HEK293T (cell line): ENCODE measurements at regions not wholly inside any gene's neighbourhood (a gene's known extent, or its start where the extent isn't known, plus 50 kb on each side); places are given as distances from the start of the nearest gene placed in this dataset.

Experiments
- ARNT ChIP-seq: fragments of 450-650 bp; IDR thresholded peaks from 2 replicates; pipeline ENCODE4 v1.6.1; 2017; ENCODE audit warnings: mild to moderate bottlenecking
- BHLHE40 ChIP-seq: fragments of 450-650 bp; IDR thresholded peaks from 2 replicates; pipeline ENCODE4 v1.6.1; 2016; ENCODE audit warnings: mild to moderate bottlenecking, moderate library complexity, borderline replicate concordance
- CTBP1 ChIP-seq: fragments of 450-650 bp; IDR thresholded peaks from 2 replicates; pipeline ENCODE4 v1.6.1; 2016; ENCODE audit warnings: borderline replicate concordance
- ELF4 ChIP-seq: fragments of 450-650 bp; IDR thresholded peaks from 2 replicates; pipeline ENCODE4 v1.6.1; 2017; ENCODE audit warnings: antibody characterized with exemption
- FOXA1 ChIP-seq: fragments of 450-650 bp; IDR thresholded peaks from 2 replicates; pipeline ENCODE4 v1.6.1; 2016; ENCODE audit warnings: mild to moderate bottlenecking
- FOXK2 ChIP-seq: fragments of 450-650 bp; IDR thresholded peaks from 2 replicates; pipeline ENCODE4 v1.6.1; 2016; ENCODE audit warnings: mild to moderate bottlenecking
- FOXM1 ChIP-seq: fragments of 450-650 bp; IDR thresholded peaks from 2 replicates; pipeline ENCODE4 v1.6.1; 2017; ENCODE audit warnings: mild to moderate bottlenecking, borderline replicate concordance
- L3MBTL2 ChIP-seq: fragments of 450-650 bp; conservative IDR thresholded peaks from 2 replicates; pipeline ENCODE4 v1.6.1; 2016; ENCODE audit warnings: mild to moderate bottlenecking
- NFRKB ChIP-seq: fragments of 450-650 bp; IDR thresholded peaks from 2 replicates; pipeline ENCODE4 v1.6.1; 2016; ENCODE audit warnings: mild to moderate bottlenecking, moderate library complexity
- SP1 ChIP-seq: fragments of 450-650 bp; IDR thresholded peaks from 2 replicates; pipeline ENCODE4 v1.6.1; 2017
- SUZ12 ChIP-seq: fragments of 450-650 bp; IDR thresholded peaks from 2 replicates; pipeline ENCODE4 v1.6.1; 2016; ENCODE audit warnings: mild to moderate bottlenecking
- TARDBP ChIP-seq: fragments of 450-650 bp; IDR thresholded peaks from 2 replicates; pipeline ENCODE4 v1.6.1; 2016
- TF ChIP-seq, protein P1 (sequence below): fragments of 450-650 bp; IDR thresholded peaks from 2 replicates; pipeline ENCODE4 v1.6.1; 2016

DNA sequence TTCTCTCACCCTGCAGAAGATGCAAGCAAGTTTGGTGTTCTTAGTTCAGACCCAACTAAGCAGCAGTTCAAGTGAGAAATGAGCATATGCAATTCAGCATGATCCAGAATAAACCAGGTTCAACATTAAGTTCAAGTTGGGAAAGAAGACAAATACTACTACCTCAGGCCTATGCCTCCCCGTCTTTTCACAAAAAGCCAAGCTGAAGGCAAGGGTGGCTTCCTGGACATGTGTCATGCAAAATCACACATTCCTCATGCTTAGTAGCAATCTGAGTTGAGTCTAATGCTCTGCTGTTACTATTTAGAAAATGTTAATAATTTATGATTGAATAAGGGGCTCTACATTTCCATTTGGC, 453.4 kb upstream of the GRAMD2B start:
- no peak for TF ChIP-seq TARDBP
- TF ChIP-seq FOXA1, result no peak
- TF ChIP-seq BHLHE40, result no peak
- no peak for TF ChIP-seq SP1
- TF ChIP-seq, protein P1, sequence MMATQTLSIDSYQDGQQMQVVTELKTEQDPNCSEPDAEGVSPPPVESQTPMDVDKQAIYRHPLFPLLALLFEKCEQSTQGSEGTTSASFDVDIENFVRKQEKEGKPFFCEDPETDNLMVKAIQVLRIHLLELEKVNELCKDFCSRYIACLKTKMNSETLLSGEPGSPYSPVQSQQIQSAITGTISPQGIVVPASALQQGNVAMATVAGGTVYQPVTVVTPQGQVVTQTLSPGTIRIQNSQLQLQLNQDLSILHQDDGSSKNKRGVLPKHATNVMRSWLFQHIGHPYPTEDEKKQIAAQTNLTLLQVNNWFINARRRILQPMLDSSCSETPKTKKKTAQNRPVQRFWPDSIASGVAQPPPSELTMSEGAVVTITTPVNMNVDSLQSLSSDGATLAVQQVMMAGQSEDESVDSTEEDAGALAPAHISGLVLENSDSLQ, result no peak
- no peak for TF ChIP-seq FOXM1
- no peak for TF ChIP-seq ELF4
- no peak for TF ChIP-seq NFRKB
- no peak for TF ChIP-seq FOXK2
- TF ChIP-seq ARNT, result no peak
- TF ChIP-seq SUZ12, result no peak
- no peak for TF ChIP-seq CTBP1
- no peak for TF ChIP-seq L3MBTL2
